H1 (cell line): ENCODE measurements at regions not wholly inside any gene's neighbourhood (a gene's known extent, or its start where the extent isn't known, plus 50 kb on each side); places are given as distances from the start of the nearest gene placed in this dataset.

Source experiments
- CTCF ChIA-PET: fragments of 300-600 bp; sonication (Branson Sonifier 250); formaldehyde crosslinking; loops from one replicate; lab custom pipeline; 2021; ENCODE audit not compliant: partially characterized antibody; lab: Charles Lee
- POLR2A ChIA-PET: fragments of 300-600 bp; sonication (Branson Sonifier 250); formaldehyde crosslinking; loops from one replicate; lab custom pipeline; 2021; ENCODE audit warnings: inconsistent platforms; ENCODE audit not compliant: partially characterized antibody; lab: Charles Lee
- DNase-seq, 2 experiments: peaks; one replicate each; pipeline versions ENCODE4 v3.0.0 to v3.0.0-alpha.2; 2010 to 2022; ENCODE audit warnings: low spot score in 2 of 2, low read depth in 1 of 2, mixed read lengths in 1 of 2
- FAIRE-seq: peaks from 2 replicates; lab custom pipeline; 2011; peaks lifted over from hg19 to GRCh38; lab: Jason Lieb, UNC
- H2AFZ ChIP-seq: 2 replicates; pipeline ENCODE4 v1.8.1; 2012; ENCODE audit warnings: low read length, inconsistent platforms
- H2AK5ac ChIP-seq: 2 replicates; pipeline ENCODE4 v1.6.1; 2013; ENCODE audit warnings: low read depth, low read length
- H2BK120ac ChIP-seq: replicated peaks from 2 replicates; pipeline ENCODE3; 2013; ENCODE audit warnings: low read depth, low read length, inconsistent platforms
- H2BK12ac ChIP-seq: 2 replicates; pipeline ENCODE4 v1.6.1; 2013; ENCODE audit warnings: low read depth, low read length
- H2BK15ac ChIP-seq: 2 replicates; pipeline ENCODE4 v1.6.1; 2013; ENCODE audit warnings: low read length
- H2BK20ac ChIP-seq: 2 replicates; pipeline ENCODE4 v1.6.1; 2013; ENCODE audit warnings: low read length
- H2BK5ac ChIP-seq: 2 replicates; pipeline ENCODE4 v1.6.1; 2013; ENCODE audit warnings: low read depth, low read length
- H3K14ac ChIP-seq: 2 replicates; pipeline ENCODE4 v1.6.1; 2013; ENCODE audit warnings: inconsistent platforms; ENCODE audit not compliant: insufficient read length
- H3K18ac ChIP-seq: 2 replicates; pipeline ENCODE4 v1.6.1; 2013; ENCODE audit warnings: low read length; ENCODE audit errors: extremely low read depth
- H3K23ac ChIP-seq: 2 replicates; pipeline ENCODE4 v1.6.1; 2013; ENCODE audit warnings: inconsistent platforms; ENCODE audit not compliant: insufficient read length
- H3K23me2 ChIP-seq: 2 replicates; pipeline ENCODE4 v1.6.1; 2013; ENCODE audit warnings: low read depth, low read length
- H3K27ac ChIP-seq: 2 replicates; pipeline ENCODE4 v1.6.1; 2011; ENCODE audit warnings: low read depth, low read length, inconsistent platforms
- H3K27me3 ChIP-seq, 4 experiments: replicated peaks in 1 of 4; 1 replicate in 1 of 4; 2 replicates in 3 of 4; pipeline versions ENCODE4 v1.6.1 to v1.8.1; 2011 to 2013; ENCODE audit warnings: low read length in 3 of 4, mild to moderate bottlenecking in 3 of 4, inconsistent platforms in 2 of 4, mixed read lengths in 2 of 4, moderate library complexity in 1 of 4; ENCODE audit not compliant: control insufficient read depth in 3 of 4, insufficient read depth in 3 of 4; ENCODE audit errors: extremely low read depth in 1 of 4
- H3K36me3 ChIP-seq, 4 experiments: 2 replicates each; pipeline versions ENCODE4 v1.6.1 to v1.8.1; 2011 to 2013; ENCODE audit warnings: mild to moderate bottlenecking in 4 of 4, low read length in 3 of 4, moderate library complexity in 2 of 4, control low read depth in 1 of 4, inconsistent platforms in 1 of 4; ENCODE audit not compliant: insufficient read depth in 4 of 4, control insufficient read depth in 2 of 4
- H3K4ac ChIP-seq: replicated peaks from 2 replicates; pipeline ENCODE3; 2013; ENCODE audit warnings: low read length, low read depth, mixed read lengths, inconsistent platforms; ENCODE audit not compliant: insufficient read length
- H3K4me1 ChIP-seq, 4 experiments: replicated peaks in 1 of 4; 1 replicate in 1 of 4; 2 replicates in 3 of 4; pipeline versions ENCODE4 v1.6.1 to v1.8.1; 2011 to 2013; ENCODE audit warnings: low read length in 3 of 4, inconsistent platforms in 2 of 4, mixed read lengths in 1 of 4; ENCODE audit not compliant: insufficient read depth in 4 of 4, control insufficient read depth in 3 of 4
- H3K4me2 ChIP-seq, 2 experiments: 2 replicates each; pipeline versions ENCODE4 v1.6.1 to v1.8.1; 2011 to 2013; ENCODE audit warnings: low read depth in 2 of 2, low read length in 2 of 2, control low read depth in 1 of 2, inconsistent platforms in 1 of 2, mild to moderate bottlenecking in 1 of 2; ENCODE audit not compliant: insufficient read depth in 1 of 2
- H3K4me3 ChIP-seq, 4 experiments: fragments of 200-600, 300-600 bp in 1 of 4; sonication (generic), shearing (Covaris generic), sonication (Bioruptor Twin) in 1 of 4; 2 replicates each; pipeline versions ENCODE4 v1.5.1 to v1.8.1; 2011 to 2016; ENCODE audit warnings: low read length in 4 of 4, low read depth in 3 of 4, control low read depth in 2 of 4, inconsistent platforms in 2 of 4, mild to moderate bottlenecking in 2 of 4, mixed read lengths in 1 of 4, moderate library complexity in 1 of 4; ENCODE audit not compliant: insufficient read depth in 2 of 4; ENCODE audit errors: extremely low read depth in 1 of 4
- H3K56ac ChIP-seq: replicated peaks from 2 replicates; pipeline ENCODE3; 2013; ENCODE audit warnings: low read depth, mild to moderate bottlenecking, mixed read lengths, low read length, inconsistent platforms; ENCODE audit not compliant: insufficient read length
- H3K79me1 ChIP-seq: 2 replicates; pipeline ENCODE4 v1.6.1; 2013; ENCODE audit warnings: low read depth, low read length, control low read depth
- H3K79me2 ChIP-seq, 2 experiments: 2 replicates each; pipeline versions ENCODE4 v1.6.1 to v1.8.1; 2012 to 2013; ENCODE audit warnings: low read length in 2 of 2, mild to moderate bottlenecking in 2 of 2, inconsistent platforms in 1 of 2; ENCODE audit not compliant: insufficient read depth in 2 of 2, control insufficient read depth in 1 of 2
- H3K9ac ChIP-seq, 4 experiments: replicated peaks in 1 of 4; 1 replicate in 1 of 4; 2 replicates in 3 of 4; pipeline versions ENCODE4 v1.6.1 to v1.8.1; 2011 to 2013; ENCODE audit warnings: low read depth in 3 of 4, low read length in 3 of 4, control low read depth in 2 of 4, mild to moderate bottlenecking in 2 of 4, moderate library complexity in 2 of 4, inconsistent platforms in 1 of 4; ENCODE audit errors: extremely low read depth in 1 of 4
- H3K9me3 ChIP-seq, 2 experiments: 2 replicates each; pipeline versions ENCODE4 v1.6.1 to v1.8.1; 2012 to 2013; ENCODE audit warnings: mild to moderate bottlenecking in 2 of 2, moderate library complexity in 2 of 2, control low read depth in 1 of 2, inconsistent platforms in 1 of 2, low read depth in 1 of 2, low read length in 1 of 2, mixed read lengths in 1 of 2; ENCODE audit not compliant: insufficient read depth in 2 of 2
- H4K20me1 ChIP-seq, 2 experiments: replicated peaks in 1 of 2; 2 replicates each; pipeline versions ENCODE3 to v1.8.1; 2011 to 2013; ENCODE audit warnings: inconsistent platforms in 2 of 2, low read length in 2 of 2, mild to moderate bottlenecking in 1 of 2; ENCODE audit not compliant: insufficient read depth in 2 of 2, control insufficient read depth in 1 of 2
- H4K5ac ChIP-seq: 2 replicates; pipeline ENCODE4 v1.6.1; 2013; ENCODE audit warnings: low read length, low read depth, mixed read lengths, inconsistent platforms; ENCODE audit not compliant: insufficient read length
- H4K8ac ChIP-seq: 2 replicates; pipeline ENCODE4 v1.8.0; 2013; ENCODE audit warnings: mild to moderate bottlenecking, moderate library complexity, low read length, inconsistent platforms; ENCODE audit not compliant: insufficient read depth; ENCODE audit errors: extremely low read depth
- H4K91ac ChIP-seq: replicated peaks from 2 replicates; pipeline ENCODE3; 2013; ENCODE audit warnings: low read length, mixed read lengths, inconsistent platforms; ENCODE audit not compliant: insufficient read length
- ASH2L ChIP-seq: fragments of 200-600, 300-600 bp; sonication (generic); IDR thresholded peaks from one replicate; pipeline ENCODE4 v1.7.1; 2017; ENCODE audit warnings: low read length
- CTBP2 ChIP-seq: IDR thresholded peaks from 2 replicates; pipeline ENCODE4 v1.7.0; 2011; ENCODE audit warnings: borderline replicate concordance, mild to moderate bottlenecking, moderate library complexity, mixed read lengths, low read length; ENCODE audit not compliant: insufficient read depth, insufficient read length
- EGR1 ChIP-seq: IDR thresholded peaks from 2 replicates; pipeline ENCODE4 v1.6.1; 2011; ENCODE audit warnings: low read depth, low read length, borderline replicate concordance
- FOSL1 ChIP-seq: IDR thresholded peaks from 2 replicates; pipeline ENCODE4 v1.6.1; 2011; ENCODE audit warnings: mild to moderate bottlenecking, low read depth, low read length, moderate library complexity; ENCODE audit not compliant: insufficient read depth
- GTF2F1 ChIP-seq: IDR thresholded peaks from 2 replicates; pipeline ENCODE4 v1.6.1; 2012; ENCODE audit warnings: low read depth, low read length, improper control_type of control experiment, borderline replicate concordance
- HDAC6 ChIP-seq: IDR thresholded peaks from one replicate; pipeline ENCODE4 v1.7.1; 2012; ENCODE audit warnings: low read depth, mild to moderate bottlenecking, inconsistent platforms, low read length, moderate library complexity
- JUN ChIP-seq: IDR thresholded peaks from 2 replicates; pipeline ENCODE4 v1.6.1; 2011; ENCODE audit warnings: low read depth, mild to moderate bottlenecking, improper control_type of control experiment, low read length
- JUND ChIP-seq: IDR thresholded peaks from 2 replicates; pipeline ENCODE4 v1.6.1; 2011; ENCODE audit warnings: mild to moderate bottlenecking, improper control_type of control experiment, low read length
- KDM1A ChIP-seq: fragments of 200-600, 300-600 bp; sonication (generic); IDR thresholded peaks from 2 replicates; pipeline ENCODE4 v1.7.1; 2016; ENCODE audit warnings: mild to moderate bottlenecking, low read length, borderline replicate concordance
- RNF2 ChIP-seq: fragments of 200-900, 300-1000 bp; sonication (generic); IDR thresholded peaks from 2 replicates; pipeline ENCODE4 v1.7.1; 2016; ENCODE audit warnings: borderline replicate concordance, low read depth, mild to moderate bottlenecking, antibody characterized with exemption, low read length; ENCODE audit not compliant: poor library complexity, severe bottlenecking; ENCODE audit errors: missing control alignments
- SAP30 ChIP-seq: fragments of 300-600 bp; sonication (generic); IDR thresholded peaks from 2 replicates; pipeline ENCODE4 v1.7.1; 2012; ENCODE audit warnings: low read length, moderate library complexity, mild to moderate bottlenecking, inconsistent platforms; ENCODE audit not compliant: insufficient read depth, insufficient replicate concordance
- SP2 ChIP-seq: IDR thresholded peaks from 2 replicates; pipeline ENCODE4 v1.6.1; 2012; ENCODE audit warnings: mild to moderate bottlenecking, low read length, inconsistent platforms
- TAF1 ChIP-seq: IDR thresholded peaks from 2 replicates; pipeline ENCODE4 v1.6.1; 2011; ENCODE audit warnings: mild to moderate bottlenecking, low read depth, low read length
- TBP ChIP-seq: IDR thresholded peaks from 2 replicates; pipeline ENCODE4 v1.6.1; 2011; ENCODE audit warnings: low read depth, low read length, improper control_type of control experiment
- TCF12 ChIP-seq: IDR thresholded peaks from 2 replicates; pipeline ENCODE4 v1.6.1; 2011; ENCODE audit warnings: low read depth, mild to moderate bottlenecking, low read length
- TF ChIP-seq, protein P1 (sequence below): IDR thresholded peaks from 2 replicates; pipeline ENCODE4 v1.6.1; 2011; ENCODE audit warnings: low read length, improper control_type of control experiment

DNA sequence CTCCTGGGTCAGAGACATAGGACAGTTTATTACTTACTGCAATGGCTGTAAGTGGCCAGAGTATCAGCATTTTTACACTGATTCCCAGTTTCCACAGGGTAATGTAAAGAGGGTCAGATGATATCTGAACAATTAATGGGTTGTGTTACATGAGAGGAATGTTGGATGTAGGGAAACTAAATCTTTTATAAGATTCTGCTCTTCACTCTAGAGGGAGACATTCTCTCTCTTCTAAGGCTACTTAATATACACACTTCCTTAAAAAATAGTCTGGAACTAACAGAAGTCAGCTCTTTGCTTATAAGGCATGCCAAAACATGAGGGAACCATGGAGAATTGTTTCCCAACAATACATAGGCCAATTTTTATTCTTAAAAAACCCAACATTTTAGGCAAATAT lies 389.8 kb downstream of the ETNK1 start:
- Histone ChIP-seq H4K91ac (no peak overlapping the region), H3K79me1 (no peaks in the 10 kb centered on the region), H3K36me3 (no peaks in the 10 kb centered on the region), H2BK120ac (no peak overlapping the region), H2AFZ (no peak overlapping the region), H3K23me2 (no peaks in the 10 kb centered on the region), H3K4me2 (no peak overlapping the region), H3K9me3 (no peaks in the 10 kb centered on the region), H2BK20ac (no peak overlapping the region), H2BK5ac (no peak overlapping the region), H3K4me1 (no peaks in the 10 kb centered on the region), H4K5ac (no peak overlapping the region), H3K23ac (no peak overlapping the region), H2BK12ac (no peak overlapping the region), H3K9ac (no peak overlapping the region), H3K14ac (no peak overlapping the region), H4K8ac (no peak overlapping the region), H3K79me2 (no peaks in the 10 kb centered on the region), H3K56ac (no peak overlapping the region), H3K27ac (no peak overlapping the region), H2BK15ac (no peak overlapping the region), H3K4ac (no peak overlapping the region), H2AK5ac (no peak overlapping the region), H3K4me3 (no peak overlapping the region), H3K18ac (no peak overlapping the region), H4K20me1 (no peaks in the 10 kb centered on the region), H3K27me3 (no peaks in the 10 kb centered on the region)
- DNase-seq: no peak
- ChIA-PET POLR2A (no interaction called here), CTCF (no interaction called here)
- FAIRE-seq: no peak
- TF ChIP-seq EGR1: no peak
- TF ChIP-seq ASH2L: no peak
- TF ChIP-seq TBP: no peak
- no peak for TF ChIP-seq JUN
- no peak for TF ChIP-seq RNF2
- TF ChIP-seq FOSL1: no peak
- no peak for TF ChIP-seq KDM1A
- TF ChIP-seq CTBP2: no peak
- TF ChIP-seq, protein P1, sequence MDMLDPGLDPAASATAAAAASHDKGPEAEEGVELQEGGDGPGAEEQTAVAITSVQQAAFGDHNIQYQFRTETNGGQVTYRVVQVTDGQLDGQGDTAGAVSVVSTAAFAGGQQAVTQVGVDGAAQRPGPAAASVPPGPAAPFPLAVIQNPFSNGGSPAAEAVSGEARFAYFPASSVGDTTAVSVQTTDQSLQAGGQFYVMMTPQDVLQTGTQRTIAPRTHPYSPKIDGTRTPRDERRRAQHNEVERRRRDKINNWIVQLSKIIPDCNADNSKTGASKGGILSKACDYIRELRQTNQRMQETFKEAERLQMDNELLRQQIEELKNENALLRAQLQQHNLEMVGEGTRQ: no peak
- no peak for TF ChIP-seq JUND
- TF ChIP-seq TAF1: no peak
- no peak for TF ChIP-seq TCF12
- no peak for TF ChIP-seq GTF2F1
- no peak for TF ChIP-seq SP2
- TF ChIP-seq HDAC6: no peak
- TF ChIP-seq SAP30: no peak
